OCI-LY7 (cell line): ENCODE measurements at regions not wholly inside any gene's neighbourhood (a gene's known extent, or its start where the extent isn't known, plus 50 kb on each side); places are given as distances from the start of the nearest gene placed in this dataset.

ENCODE experiments used
- BruUV-seq: library from RNA; stranded (reverse); fragments of 400-500 nt; replicated peaks from 2 replicates; lab custom pipeline; 2021; lab: Mats Ljungman, UMichigan
- CTCF ChIA-PET: fragments of 300-600 bp; sonication (Branson Sonifier 250); formaldehyde crosslinking; loops from one replicate; lab custom pipeline; 2022; ENCODE audit warnings: antibody characterized with exemption; ENCODE audit not compliant: unreplicated experiment; lab: Charles Lee
- POLR2A ChIA-PET: fragments of 300-600 bp; sonication (Branson Sonifier 250); formaldehyde crosslinking; loops from one replicate; lab custom pipeline; 2022; ENCODE audit warnings: antibody characterized with exemption; lab: Charles Lee
- DNase-seq: peaks from one replicate; pipeline ENCODE4 v3.0.0-alpha.2; 2015; ENCODE audit warnings: low spot score
- H2AFZ ChIP-seq: fragments of 200-600 bp; sonication (generic), shearing (Covaris generic); 2 replicates; pipeline ENCODE4 v1.6.1; 2014; ENCODE audit warnings: mild to moderate bottlenecking, antibody characterized with exemption, low read length, moderate library complexity
- H3K27ac ChIP-seq: fragments of 200-600 bp; sonication (generic); 2 replicates; pipeline ENCODE4 v1.5.1; 2014; ENCODE audit warnings: mixed run types, low read depth, mild to moderate bottlenecking, moderate library complexity, low read length, inconsistent platforms; ENCODE audit not compliant: poor library complexity, severe bottlenecking
- H3K36me3 ChIP-seq: fragments of 200-600 bp; sonication (generic); 2 replicates; pipeline ENCODE4 v1.6.1; 2014; ENCODE audit warnings: mild to moderate bottlenecking, antibody characterized with exemption, low read length, moderate library complexity, mixed read lengths; ENCODE audit not compliant: insufficient read depth
- H3K4me1 ChIP-seq: fragments of 200-600 bp; sonication (generic); 2 replicates; pipeline ENCODE4 v1.5.1; 2014; ENCODE audit warnings: mild to moderate bottlenecking, low read length; ENCODE audit not compliant: insufficient read depth, poor library complexity, severe bottlenecking
- H3K4me2 ChIP-seq: fragments of 200-600 bp; sonication (generic); 2 replicates; pipeline ENCODE4 v1.6.1; 2014; ENCODE audit warnings: mild to moderate bottlenecking, low read length
- H3K4me3 ChIP-seq: fragments of 200-600 bp; sonication (generic); 2 replicates; pipeline ENCODE4 v1.5.1; 2014; ENCODE audit warnings: mild to moderate bottlenecking, low read depth, low read length; ENCODE audit not compliant: poor library complexity, severe bottlenecking
- H3K79me2 ChIP-seq: fragments of 200-600 bp; sonication (generic); 2 replicates; pipeline ENCODE4 v1.6.1; 2016; ENCODE audit warnings: low read depth, mild to moderate bottlenecking, low read length, moderate library complexity, mixed read lengths; ENCODE audit not compliant: insufficient read depth
- H3K9me2 ChIP-seq: fragments of 200-600 bp; sonication (generic); 2 replicates; pipeline ENCODE4 v1.6.1; 2016; ENCODE audit warnings: mild to moderate bottlenecking, low read length, mixed read lengths; ENCODE audit not compliant: insufficient read depth
- H3K9me3 ChIP-seq: fragments of 200-600 bp; sonication (generic); 2 replicates; pipeline ENCODE4 v1.6.1; 2014; ENCODE audit warnings: mild to moderate bottlenecking, mixed run types, low read length, mixed read lengths
- H4K20me1 ChIP-seq: fragments of 200-600 bp; sonication (generic); 2 replicates; pipeline ENCODE4 v1.6.1; 2014; ENCODE audit warnings: mild to moderate bottlenecking, antibody characterized with exemption, low read length, moderate library complexity, mixed read lengths; ENCODE audit not compliant: insufficient read depth
- CTCF ChIP-seq: fragments of 200-600 bp; sonication (generic); conservative IDR thresholded peaks from 2 replicates; pipeline ENCODE4 v1.5.1; 2014; ENCODE audit warnings: mild to moderate bottlenecking, antibody characterized with exemption, low read length, moderate library complexity, mixed read lengths
- EZH2phosphoT487 ChIP-seq: fragments of 200-600 bp; sonication (generic); IDR thresholded peaks from 2 replicates; pipeline ENCODE4 v1.6.1; 2018; ENCODE audit warnings: low read depth, borderline replicate concordance, mild to moderate bottlenecking, mixed run types, antibody characterized with exemption, low read length, moderate library complexity, mixed read lengths
- intact Hi-C: fragments of 100-400 bp; cut with micrococcal nuclease; formaldehyde crosslinking; loops from one replicate; pipeline ENCODE4 v1.10.0; 2022; ENCODE audit not compliant: unreplicated experiment

GRCh38 chr2:51960281-51960680 lies 928.3 kb upstream of the NRXN1 start:
- ChIA-PET CTCF (no interaction called here), POLR2A (interaction anchor here (0.7 kb wide), 1 partner anchor 495 kb away, joined by 3 read pairs; no protein-coding TSS in a partner anchor)
- H3K79me2 ChIP-seq: no peaks in the 10 kb centered on the region
- BruUV-seq: no TSS peak
- H3K9me3 ChIP-seq: no peaks in the 10 kb centered on the region
- H4K20me1 ChIP-seq: no peaks in the 10 kb centered on the region
- no peaks in the 10 kb centered on the region for H3K9me2 ChIP-seq
- H3K36me3 ChIP-seq: no peaks in the 10 kb centered on the region
- H3K4me1 ChIP-seq: no peaks in the 10 kb centered on the region
- no peak for DNase-seq
- H3K4me3 ChIP-seq: no peak overlapping the region
- H3K4me2 ChIP-seq: no peak overlapping the region
- intact Hi-C loops: no loop called here
- TF ChIP-seq EZH2phosphoT487: no peak
- TF ChIP-seq CTCF: no peak
- H2AFZ ChIP-seq: no peak overlapping the region
- H3K27ac ChIP-seq: no peak overlapping the region

DNA sequence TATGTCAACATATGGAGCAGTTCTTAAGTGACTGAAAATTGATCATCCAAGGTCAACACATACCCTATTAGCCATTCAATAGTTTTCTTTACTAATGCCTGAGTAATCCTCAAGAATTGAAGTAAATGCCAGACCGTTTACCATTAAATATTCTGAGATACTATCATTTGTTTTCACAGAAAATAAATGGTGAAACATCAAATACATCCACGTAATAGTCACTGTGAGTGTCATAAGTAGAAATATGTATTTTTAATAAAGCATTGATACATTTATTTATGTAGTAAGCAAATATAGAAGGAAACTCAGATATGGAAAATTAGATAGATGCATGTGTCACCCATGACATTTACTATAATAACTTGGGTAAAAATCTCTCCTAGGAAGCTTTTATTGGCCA lies 927.8 kb upstream of the NRXN1 start:
- Histone ChIP-seq H2AFZ (no peak overlapping the region), H3K36me3 (no peaks in the 10 kb centered on the region), H3K4me1 (no peaks in the 10 kb centered on the region), H3K4me2 (no peak overlapping the region), H3K9me2 (no peaks in the 10 kb centered on the region), H3K79me2 (no peaks in the 10 kb centered on the region), H4K20me1 (no peaks in the 10 kb centered on the region), H3K27ac (no peak overlapping the region), H3K4me3 (no peak overlapping the region), H3K9me3 (no peaks in the 10 kb centered on the region)
- POLR2A ChIA-PET: no interaction called here
- intact Hi-C loops: no loop called here
- BruUV-seq: no TSS peak
- no peak for TF ChIP-seq CTCF
- no peak for TF ChIP-seq EZH2phosphoT487
- CTCF ChIA-PET: no interaction called here
- DNase-seq: no peak

GRCh38 chr2:51953931-51954330 lies 922.0 kb upstream of the NRXN1 start:
- CTCF ChIA-PET: no interaction called here
- intact Hi-C loops: no loop called here
- POLR2A ChIA-PET: interaction anchor here (0.6 kb wide), 1 partner anchor 76 kb away, joined by 5 read pairs; no protein-coding TSS in a partner anchor
- no peak overlapping the region for H3K4me2 ChIP-seq
- no peak overlapping the region for H2AFZ ChIP-seq
- H3K27ac ChIP-seq: no peak overlapping the region
- no peaks in the 10 kb centered on the region for H3K79me2 ChIP-seq
- peaks cover 9% of the 10 kb centered on the region; the same call in 1 of the 2 replicates for H3K9me3 ChIP-seq
- no peak overlapping the region for H3K4me3 ChIP-seq
- no TSS peak for BruUV-seq
- TF ChIP-seq EZH2phosphoT487: no peak
- TF ChIP-seq CTCF: no peak
- DNase-seq: no peak
- H4K20me1 ChIP-seq: no peaks in the 10 kb centered on the region
- no peaks in the 10 kb centered on the region for H3K9me2 ChIP-seq
- H3K4me1 ChIP-seq: no peaks in the 10 kb centered on the region
- H3K36me3 ChIP-seq: no peaks in the 10 kb centered on the region
